ENCODE measurements at regions not wholly inside any gene's neighbourhood (a gene's known extent, or its start where the extent isn't known, plus 50 kb on each side); places are given as distances from the start of the nearest gene placed in this dataset.
A peak's percentile ranks its signal among the peaks of the same experiment; 100 is the strongest.
"Not testable (repeated sequence)": the region's sequence is repeated elsewhere in the genome, so short reads cannot be mapped to it uniquely, and the experiment has no call there.

DNA sequence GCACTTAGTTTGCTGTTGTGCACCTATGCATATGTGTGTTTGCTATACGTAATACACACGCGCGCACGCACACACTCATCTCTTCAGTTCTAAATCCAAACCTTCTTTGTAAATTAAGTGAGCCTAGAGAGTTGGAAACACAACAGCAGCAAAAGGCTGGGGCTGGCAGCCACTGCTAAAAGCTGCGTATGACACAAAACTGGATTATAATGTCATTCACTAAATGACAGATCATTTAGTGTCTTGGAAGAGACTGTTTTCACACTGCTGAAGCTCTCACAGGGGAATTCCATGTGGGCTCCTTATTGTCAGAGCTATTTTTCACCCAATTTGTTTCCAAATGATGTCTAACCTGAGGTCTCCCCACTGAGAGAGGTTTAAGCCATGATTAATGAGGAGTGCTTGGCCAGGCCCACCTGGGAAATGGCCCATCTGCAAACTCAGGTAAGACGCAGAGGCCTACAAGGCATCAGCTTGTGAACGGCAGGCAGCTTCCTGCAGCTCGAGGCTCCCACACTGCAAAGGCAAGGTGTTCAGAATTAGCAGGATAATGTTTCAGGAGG lies 94.2 kb downstream of the OLIG3 start:
- DNase-seq (ENCODE audit: low read depth) = no peak

DNA sequence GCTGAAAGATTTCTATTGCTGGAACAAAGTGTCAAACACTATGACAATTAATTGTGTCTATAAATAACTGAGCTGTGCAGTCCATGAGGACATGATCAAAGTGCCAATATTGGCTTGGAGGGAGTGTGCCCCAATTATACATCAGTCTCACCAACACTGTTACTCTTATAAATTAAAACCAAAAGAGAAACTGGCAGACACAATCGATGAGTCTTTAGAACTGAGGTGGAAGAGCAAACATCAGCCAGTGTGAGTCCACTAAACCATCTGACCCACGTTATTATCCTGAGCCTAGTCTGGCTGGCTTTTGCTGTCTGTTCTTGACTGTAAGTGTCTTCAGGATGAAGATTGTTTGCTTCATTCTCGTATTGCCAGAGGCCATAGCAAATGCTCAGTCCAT lies 98.9 kb downstream of the OLIG3 start:
- no peak for DNase-seq (ENCODE audit: low read depth)

DNA sequence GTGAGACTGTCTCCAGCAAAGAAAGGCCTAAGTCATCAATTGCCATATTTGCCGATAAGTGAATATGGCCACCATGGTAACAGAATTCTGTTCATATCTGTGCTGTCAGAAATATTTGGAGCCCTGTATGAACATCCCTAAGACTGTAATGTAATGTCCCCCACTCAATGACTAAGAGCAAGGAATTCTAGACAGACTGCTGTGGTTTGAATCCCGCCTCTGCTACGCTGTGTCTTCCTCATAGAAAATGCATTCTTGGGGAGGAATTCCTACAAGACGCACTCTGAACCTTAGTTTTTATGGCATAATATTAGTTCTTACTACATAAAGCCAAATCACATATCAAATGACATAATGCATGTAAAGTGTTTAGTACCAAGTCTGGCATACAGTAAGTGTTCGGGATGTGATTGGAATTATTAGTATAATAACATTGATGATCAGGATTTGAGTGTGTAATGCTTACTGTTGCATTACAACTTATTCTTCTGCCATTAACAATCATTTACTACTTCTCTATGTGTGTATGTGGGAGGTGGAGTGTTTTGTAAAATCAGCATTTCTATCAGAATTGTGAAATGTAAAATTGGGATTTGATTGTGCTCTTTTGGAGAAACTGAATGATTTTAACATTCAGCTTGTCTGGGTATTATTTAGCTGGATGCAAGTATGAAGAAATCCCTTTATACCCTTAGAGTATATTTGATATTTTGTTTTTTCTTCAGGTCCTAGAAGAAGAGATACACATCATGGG lies 103.0 kb downstream of the OLIG3 start:
- DNase-seq (ENCODE audit: low read depth) = no peak

DNA sequence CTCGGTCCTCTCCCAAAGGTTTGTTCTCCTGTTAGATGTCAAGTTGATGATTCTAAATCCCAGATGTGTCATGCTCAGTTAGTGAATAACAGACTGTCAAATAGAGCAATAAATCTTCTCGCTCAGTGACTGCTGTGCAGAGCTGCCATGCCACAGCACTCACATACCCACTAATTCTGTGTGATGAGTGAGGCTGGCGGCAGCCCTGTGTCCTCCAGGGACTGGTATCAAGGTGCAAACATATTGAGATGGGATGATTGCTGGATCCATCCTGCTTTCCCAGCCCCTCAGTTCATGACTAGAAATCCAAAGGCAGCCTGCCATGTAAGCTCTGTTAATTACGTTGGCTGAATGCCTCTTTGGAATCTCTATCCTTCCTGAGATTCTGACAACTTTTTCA lies 103.9 kb downstream of the OLIG3 start:
- no peak for DNase-seq (ENCODE audit: low read depth)

DNA sequence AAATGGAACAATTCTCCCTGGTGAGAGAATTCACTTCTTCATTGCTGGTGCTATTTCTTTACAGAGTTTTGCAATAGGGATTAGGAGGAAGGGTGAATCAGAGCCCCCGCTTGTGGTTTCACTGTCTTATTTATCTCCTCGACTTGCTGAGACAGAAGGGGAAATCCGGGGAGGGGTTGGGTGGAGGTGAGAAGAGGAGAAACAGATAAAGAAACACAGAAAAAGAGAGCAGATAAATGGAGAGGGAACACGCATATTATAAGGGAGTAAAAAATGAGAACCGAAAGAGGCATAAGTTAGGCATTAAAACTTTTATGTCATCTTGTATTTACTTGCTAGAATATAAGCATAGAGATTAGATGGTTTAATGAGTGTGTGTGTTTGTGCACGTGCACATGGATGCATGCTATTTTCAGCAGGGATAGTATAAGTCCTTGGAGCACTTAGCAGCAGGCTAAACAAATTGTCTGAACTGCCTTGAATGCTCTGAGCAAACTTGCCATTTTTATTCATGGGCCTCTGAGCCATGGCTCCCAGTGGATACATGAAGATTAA lies 105.0 kb downstream of the OLIG3 start:
- peak; percentile 16 for DNase-seq (ENCODE audit: low read depth)

DNA sequence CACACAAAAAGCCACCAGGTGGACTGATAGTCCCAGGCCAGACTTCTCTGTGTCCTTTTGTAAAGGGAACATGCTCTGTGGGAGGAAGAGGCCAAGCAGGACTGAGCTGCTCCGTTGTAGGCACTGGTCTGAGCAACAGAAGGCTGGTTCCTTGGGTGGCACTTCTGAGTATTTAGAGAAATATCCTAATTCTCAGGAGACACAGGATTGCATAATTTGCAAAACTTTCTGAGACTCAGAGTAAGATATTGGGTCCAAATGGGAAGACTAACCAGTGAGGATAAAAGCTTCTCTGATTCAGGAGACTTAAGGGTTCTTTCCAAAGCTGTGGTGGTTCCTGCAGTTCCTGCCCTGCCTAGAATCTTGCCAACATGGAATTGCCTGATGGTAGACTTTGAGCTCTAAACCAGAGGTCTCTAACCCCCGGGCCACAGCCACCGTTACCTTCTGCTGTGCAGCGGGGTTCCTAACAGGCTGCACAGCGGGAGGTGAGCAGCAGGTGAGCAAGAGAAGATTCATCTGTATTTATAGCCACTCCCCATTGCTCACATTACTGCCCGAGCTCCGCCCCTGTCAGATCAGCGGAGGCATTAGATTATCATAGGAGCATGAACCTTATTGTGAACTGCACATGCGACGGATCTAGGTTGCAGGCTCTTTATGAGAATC lies 107.0 kb downstream of the OLIG3 start:
- no peak for DNase-seq (ENCODE audit: low read depth)

DNA sequence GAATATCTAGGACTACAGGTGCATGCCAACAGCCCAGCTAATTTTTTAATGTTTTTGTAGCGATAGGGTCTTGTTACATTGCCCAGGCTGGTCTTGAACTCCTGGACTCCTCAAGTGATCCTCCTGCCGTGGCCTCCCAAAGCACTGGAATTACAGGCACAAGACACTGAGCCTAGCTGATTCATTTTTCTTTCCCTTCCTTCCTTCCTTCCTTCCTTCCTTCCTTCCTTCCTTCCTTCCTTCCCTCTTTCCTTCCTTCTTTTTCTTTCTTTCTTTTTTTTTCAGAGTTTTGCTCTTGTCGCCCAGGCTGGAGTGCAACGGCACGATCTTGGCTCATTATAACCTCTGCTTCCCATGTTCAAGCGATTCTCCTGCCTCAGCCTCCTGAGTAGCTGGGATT lies 110.9 kb downstream of the OLIG3 start:
- DNase-seq (ENCODE audit: low read depth) = not testable (repeated sequence)

DNA sequence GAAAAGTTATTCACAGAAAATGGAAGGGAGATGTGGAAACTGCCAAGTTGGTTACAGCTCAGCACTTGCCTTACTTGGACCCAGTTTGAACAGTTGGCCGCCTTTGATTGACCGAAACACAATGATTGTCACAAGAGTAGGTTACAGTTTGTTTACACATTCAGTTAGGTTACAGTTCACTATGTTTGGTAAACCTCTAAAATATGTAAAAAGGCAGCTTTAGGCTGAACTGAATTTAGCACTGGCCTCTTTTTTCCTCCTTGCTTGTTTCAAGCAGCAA lies 116.2 kb downstream of the OLIG3 start:
- no peak for DNase-seq (ENCODE audit: low read depth)

DNA sequence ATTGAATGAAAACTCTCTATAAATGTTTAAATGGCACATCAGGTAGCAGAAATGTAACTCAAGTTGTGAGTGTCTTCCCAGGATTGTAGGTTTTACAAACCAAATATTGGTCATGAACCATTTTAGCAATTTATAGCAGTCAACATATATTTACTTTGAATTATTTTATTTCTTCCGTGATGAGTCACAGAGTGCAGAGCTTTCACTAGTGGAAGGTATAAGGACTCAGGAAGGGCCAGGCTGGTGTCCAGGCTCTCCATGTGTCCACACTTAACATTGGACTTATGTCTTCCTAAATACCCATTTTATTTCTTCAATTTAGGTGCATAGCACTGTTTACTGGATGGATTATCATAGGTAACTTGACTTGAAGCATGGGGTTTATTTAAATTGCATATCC lies 120.9 kb downstream of the OLIG3 start:
- no peak for DNase-seq (ENCODE audit: low read depth)

DNA sequence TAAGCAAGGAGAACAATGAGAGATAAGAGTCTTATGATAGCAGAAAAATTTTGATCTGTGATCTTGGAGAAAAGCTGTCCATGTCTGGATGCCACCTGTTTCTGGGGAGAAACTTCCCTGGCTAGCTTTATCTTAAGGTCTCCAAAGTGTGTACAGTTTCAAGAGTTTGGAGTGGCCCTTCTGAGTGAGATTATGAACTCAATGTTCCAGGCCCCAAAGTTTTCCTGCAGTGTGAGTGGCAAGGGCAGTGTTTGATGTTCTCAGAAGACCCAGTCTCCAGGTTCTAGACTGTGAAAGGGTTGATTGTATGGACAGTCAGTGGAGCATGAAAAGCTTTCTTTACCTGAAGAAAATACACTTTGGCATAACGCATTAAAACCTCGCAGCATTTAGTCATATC lies 121.7 kb downstream of the OLIG3 start:
- no peak for DNase-seq (ENCODE audit: low read depth)

DNA sequence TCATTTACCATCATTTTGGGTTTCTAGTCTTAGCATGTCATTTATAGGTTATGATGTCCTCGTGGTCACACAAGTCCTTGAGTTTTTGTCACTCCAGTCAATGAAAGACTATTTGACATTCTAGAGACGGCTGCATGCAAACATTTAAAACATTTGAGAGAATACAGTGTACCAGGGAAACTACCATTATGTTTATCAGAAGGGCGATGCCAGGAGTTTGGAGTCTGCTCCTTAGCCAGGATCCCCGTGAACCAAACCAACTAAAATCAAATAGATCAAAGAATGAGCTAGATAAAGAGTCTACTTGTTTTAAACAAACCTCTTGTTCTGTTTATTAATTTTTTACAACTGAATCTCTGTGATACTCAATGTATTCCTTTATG lies 122.6 kb downstream of the OLIG3 start:
- no peak for DNase-seq (ENCODE audit: low read depth)

DNA sequence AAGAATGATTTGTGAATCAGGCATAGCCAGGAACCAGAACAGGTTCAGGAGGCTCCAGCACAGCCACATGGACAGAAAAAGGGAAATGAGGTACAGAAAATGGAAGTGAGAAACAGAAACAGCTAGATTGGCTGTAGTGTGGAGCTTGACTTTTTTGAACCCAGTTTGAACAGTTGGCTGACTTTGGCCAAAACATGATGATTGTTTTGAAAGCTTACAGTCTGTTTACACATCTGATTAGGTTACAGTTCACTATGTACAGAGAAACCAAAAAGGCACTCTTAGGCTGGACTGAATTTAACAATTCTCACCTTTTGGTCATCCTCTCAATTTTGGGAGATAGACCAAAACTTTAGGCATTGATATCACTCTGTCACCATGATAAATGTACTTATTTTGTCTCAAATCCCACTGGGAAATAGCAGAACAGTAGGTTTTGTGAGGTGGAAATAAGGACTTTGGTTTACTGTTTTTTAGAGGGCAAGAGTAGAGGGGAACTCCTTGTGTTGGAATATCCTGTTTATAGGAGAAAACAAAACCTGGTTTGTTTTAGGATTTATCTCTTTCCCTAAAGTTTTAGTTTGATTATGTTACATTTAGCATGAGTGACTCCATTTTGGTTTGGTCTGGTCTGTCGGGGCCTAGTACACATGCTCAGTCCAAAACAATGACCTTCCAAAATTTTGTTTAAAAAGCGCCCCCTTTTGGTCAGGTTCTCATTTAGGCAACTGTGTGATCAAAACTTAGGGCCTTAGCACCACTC lies 123.1 kb downstream of the OLIG3 start:
- no peak for DNase-seq (ENCODE audit: low read depth)

DNA sequence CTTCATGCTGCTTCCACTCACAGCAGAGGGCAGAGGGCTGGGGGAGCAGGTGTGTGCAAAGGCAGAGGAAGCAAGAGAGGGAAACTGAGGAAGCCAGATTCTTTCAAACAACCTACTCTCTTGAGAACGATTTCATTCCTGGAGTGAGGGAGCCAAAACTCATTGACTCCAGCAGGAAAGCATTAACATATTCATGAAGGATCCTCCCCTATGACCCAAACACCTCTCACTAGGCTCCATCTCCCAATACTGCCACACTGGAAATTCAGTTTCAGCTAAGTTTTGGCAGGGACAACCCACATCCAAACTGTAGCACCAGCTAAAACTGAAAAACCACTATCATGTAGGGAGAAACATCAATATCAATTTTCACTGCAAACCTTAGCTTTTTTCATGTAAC lies 125.1 kb downstream of the OLIG3 start:
- DNase-seq (ENCODE audit: low read depth) = no peak

DNA sequence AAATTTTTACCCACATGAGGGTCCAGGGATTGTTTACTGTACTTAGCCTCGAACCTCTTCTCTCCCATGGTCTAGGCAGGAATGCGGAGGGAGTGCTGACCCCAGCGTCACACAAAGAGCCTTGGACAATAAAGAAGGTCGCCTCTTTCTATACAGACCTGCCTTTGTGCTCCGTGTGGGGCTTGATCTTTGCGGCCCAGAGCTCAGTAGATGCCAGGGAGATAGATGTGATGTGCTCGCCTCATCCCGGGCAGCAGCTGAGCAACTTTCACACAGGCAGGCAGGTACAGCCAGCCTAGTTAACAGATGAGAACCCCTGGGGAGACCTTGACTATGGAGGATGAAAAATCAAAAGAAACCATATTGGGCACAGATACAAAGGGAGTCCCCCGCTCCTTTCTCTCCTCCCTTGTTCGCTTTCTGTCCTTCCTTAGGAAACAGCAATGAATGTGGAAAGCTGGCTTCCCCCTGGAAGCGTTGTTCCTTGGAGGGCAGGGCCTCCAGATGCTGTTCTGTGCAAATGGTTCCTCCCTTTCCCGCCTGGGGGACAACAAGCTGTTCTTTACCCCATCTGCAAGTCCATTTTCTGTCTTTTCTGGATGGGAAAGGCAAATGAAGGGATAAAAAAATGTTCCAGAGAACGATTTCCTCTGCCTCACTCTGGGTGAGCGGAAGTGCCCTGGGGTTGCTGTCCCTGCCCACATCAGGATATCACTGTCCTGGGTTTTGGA lies 128.3 kb downstream of the OLIG3 start:
- DNase-seq (ENCODE audit: low read depth) = no peak

DNA sequence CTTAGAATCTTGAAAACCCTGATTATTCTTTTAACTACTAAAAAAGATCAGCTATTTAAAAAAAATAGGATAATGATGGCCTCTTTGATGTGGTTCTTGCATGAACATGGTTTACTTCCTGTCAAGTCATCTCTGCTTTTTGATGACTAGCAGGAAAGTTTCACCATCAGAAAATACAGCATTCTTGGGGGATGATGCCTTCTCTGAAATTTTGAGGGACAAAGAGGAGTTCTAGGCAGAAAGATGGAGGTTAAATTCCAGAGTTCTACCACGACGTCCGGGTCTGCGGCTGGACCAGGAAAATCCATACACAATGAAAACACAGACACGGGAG lies 130.4 kb downstream of the OLIG3 start:
- peak; percentile 55 for DNase-seq (ENCODE audit: low read depth)

DNA sequence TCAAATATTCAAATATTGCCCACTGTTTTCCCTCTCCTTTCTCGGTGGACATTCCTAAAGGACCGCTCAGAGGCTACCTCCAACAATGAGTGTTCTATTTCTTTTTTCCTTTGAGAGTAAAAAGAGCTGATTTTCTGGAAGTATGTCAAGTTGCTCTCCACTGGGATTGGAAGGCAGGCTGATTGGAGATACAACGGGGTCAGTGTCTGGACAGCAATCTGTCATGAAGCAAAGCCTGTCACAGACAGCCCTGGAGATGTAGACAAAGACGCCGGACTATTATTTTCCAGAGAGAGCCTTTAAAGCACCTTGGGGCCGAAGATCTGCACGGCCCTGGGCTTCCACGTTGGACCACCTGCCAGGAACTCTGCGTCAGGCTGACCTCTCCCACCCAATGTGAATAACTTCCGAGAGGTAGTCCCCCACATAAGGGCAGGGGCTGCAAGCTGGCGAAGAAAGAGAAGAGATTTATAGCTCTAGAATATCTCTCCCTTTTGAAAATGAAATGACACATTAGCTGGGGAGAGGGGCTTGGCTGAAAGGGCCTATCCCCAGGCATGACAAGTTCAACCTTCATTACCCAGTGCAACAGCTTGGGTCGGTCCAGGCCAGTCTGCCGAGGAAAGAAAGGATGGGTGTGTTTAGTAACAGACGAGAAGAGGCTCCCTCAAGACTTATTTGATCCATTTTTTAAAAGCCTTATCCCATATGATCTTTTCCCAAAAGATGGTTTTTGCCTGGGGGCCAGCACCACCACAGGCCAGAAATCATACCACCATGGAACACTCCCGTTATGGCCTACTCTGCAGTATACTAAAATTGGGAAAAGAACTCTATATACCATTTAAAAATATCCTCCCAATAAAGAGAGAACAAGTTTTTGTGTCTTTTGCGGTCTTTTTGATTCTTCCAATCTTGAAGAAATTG lies 131.1 kb downstream of the OLIG3 start:
- no peak for DNase-seq (ENCODE audit: low read depth)

DNA sequence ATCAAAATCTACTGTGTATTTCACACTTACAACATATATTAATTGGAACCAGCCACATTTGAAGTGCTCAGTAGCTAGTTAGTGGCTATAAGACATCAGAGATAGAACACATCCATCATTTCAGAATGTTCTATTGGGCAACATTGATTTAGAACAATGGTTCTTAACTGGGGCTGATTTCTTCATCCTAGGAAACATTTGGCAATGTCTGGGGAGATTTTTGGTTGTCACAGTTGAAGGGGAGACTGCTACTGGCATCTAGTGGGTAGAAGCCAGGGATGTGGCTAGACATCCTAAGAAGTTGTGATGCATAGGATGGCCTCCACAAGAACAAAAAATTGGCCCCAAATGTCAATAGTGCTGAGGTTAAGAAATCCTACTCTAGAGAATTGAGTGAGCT lies 132.5 kb downstream of the OLIG3 start:
- no peak for DNase-seq (ENCODE audit: low read depth)

DNA sequence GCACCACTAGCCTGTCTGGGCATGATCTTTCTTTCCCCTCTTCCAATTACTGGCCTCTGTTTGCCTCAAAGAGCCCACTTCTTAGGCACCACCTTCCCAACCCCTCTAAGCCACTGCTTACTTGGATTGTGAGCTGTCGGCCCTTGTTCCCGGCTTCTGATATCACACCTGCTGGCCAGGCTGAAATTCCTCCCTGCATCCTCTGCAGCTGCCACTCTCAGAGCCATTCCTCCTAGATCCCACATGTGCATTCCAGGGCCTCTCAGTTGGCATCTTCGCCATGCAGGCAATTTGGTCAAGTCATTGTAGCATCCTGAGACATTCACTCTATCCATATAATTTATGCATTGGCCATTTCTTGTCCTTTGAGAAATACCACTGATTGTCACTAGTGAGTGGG lies 135.9 kb downstream of the OLIG3 start:
- no peak for DNase-seq (ENCODE audit: low read depth)

DNA sequence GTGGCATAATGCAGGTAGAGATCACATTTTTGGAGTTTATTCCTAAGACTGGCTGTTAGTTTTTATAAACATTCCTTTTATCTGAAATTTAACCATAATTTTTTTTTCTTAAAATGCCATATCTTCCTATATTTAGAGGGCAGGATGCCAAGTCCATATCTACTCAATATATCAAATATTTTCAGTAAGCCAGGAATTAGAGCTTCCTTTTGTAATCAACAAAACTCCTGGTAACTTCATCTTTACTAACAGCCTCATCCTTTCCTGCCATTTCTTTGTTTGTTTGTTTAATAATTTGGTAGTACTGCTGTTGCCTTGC lies 136.3 kb downstream of the OLIG3 start:
- no peak for DNase-seq (ENCODE audit: low read depth)

DNA sequence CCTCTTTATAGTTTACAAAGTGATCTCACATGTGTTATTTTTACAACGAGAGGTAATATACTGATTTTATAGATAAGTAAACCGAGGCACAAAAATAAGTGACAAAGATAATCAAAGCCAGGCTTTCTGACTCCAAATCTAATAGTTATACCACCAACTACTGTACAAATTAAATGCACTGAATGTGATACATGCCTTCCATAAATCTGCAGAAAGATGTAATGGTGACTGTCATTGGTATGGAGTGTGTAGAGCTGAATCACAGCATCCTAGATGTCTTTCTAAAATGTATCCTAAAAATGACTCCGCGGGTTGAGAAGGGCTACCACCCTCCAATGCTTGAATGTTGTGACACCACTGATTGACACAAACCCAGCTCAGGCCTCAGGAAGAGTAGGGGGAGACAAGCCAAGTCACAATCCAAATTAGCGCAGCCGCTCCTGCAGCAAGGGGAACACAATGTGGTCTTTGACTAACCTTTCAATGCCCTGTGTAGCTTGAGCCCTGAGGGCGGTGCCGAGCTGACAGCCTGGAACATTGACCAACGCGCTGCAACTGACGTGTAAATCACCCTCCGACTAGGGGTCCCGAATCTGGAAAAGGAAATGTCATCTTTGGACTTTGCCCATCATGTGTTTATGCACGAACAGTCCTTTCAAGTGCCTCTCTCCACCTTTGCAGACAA lies 136.8 kb downstream of the OLIG3 start:
- DNase-seq (ENCODE audit: low read depth) = no peak
